NCI-H345 treated with DMSO at 0.1 percent for 48 hours (cell line): ENCODE measurements at regions not wholly inside any gene's neighbourhood (a gene's known extent, or its start where the extent isn't known, plus 50 kb on each side); places are given as distances from the start of the nearest gene placed in this dataset.

Experiments used
- DNase-seq: peaks from one replicate; lab custom pipeline; 2025; ENCODE audit not compliant: unreplicated experiment; lab: John Stamatoyannopoulos, UW

GRCh38 chr3:113051787-113052186 is 61.0 kb downstream of the GTPBP8 start:
- no peak for DNase-seq

DNA sequence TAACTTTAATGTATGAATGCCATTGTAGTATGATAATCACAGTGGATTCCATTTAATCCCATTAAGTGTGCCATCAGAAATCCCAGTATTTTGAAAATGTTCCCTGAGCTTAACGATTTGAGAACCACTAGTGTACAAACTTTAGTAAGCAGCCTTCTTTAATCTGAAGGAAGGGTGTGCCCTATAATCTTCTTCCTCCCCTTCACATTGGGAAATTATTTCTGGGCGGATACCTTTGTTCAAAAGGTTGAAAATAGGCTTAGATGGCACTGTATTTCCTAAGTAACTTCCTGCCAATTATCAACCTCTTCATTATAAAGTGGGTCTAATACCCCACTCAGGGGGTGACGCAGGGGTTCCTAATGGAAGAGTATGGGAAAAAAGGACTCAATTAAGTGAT is 62.4 kb downstream of the GTPBP8 start:
- no peak for DNase-seq

DNA sequence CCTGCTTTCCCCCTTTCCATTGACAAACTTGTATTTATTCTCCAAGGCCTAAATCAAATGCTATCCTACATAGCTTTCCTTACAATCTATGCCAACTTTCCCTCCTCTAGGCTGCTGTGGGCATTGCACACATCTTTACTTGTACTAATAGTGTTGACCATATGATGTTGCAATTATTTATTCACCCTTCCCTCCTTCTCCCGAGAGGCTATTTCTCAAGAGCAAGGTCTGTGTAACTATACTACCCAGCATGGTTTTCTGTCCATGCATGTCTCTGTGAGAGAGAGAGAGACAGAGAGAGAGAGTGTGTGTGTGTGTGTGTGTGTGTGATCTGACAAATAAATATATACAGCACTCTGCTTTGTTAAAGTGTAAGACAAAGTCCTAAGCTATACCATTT is 63.8 kb downstream of the GTPBP8 start:
- no peak for DNase-seq

DNA sequence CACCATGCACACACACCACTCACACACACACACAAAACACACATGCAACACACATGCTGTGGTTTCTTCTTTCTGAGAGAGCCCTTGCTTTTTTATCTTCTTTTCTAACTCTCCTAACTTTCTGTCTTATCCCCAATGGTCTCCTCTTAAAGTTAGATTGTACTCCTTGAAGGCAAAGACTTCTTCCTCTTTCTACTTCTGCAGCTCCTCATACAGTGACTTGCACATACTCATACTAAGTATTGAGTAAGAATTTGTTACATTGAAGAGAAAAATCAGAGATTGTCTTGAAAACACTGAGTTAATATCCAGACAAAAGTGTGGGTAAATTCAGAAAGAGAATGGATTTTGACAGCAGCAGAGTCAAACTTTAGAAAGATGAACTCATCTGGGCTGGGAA is 64.4 kb downstream of the GTPBP8 start:
- no peak for DNase-seq

DNA sequence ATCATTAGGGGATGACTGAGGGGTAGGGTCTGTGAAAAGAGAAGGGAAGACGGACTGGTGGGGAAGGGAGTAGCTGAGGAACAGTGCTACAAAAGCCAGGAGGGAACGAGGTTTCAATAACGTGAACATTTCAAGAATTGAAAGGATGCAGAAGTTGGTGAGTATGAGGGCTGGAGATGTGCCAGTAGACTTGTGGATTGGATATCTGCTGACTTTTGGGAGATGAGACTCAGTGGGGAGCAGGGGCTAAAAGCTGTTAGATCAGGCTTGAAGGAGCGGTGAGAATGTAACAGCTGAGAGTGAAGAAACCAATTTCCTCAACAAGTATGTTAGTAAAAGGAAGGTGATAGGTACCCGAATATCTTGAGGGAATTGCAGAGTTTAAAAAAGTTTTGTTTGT is 65.2 kb downstream of the GTPBP8 start:
- no peak for DNase-seq

GRCh38 chr3:113057117-113057516 is 66.3 kb downstream of the GTPBP8 start:
- DNase-seq = no peak

DNA sequence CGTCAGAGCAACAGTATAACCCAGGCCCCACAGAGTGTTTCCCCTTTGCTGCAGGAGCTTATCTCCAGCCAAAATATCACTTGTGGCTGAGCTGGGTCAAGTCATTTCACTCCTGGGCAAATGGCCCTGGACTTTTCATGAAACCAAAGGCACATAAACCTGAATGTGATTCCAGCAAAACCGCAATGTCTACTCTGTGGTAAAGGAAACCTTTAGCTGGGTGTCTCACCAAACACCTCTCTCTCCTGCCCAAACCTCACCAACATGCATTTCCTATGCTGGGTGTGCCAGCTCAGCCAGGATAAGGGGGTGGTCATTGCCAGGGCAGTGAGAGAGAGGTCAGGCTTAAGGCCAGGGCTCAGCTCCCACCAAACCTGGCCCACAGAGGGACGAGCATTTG is 67.4 kb downstream of the GTPBP8 start:
- DNase-seq = no peak

- no peak for DNase-seq
Observed at GRCh38 chr3:113062705-113063104, 71.9 kb downstream of the GTPBP8 start.

GRCh38 chr3:113063126-113063894 is 72.5 kb downstream of the GTPBP8 start:
- DNase-seq = no peak

GRCh38 chr3:113064183-113064582 is 73.4 kb downstream of the GTPBP8 start:
- DNase-seq = no peak

DNA sequence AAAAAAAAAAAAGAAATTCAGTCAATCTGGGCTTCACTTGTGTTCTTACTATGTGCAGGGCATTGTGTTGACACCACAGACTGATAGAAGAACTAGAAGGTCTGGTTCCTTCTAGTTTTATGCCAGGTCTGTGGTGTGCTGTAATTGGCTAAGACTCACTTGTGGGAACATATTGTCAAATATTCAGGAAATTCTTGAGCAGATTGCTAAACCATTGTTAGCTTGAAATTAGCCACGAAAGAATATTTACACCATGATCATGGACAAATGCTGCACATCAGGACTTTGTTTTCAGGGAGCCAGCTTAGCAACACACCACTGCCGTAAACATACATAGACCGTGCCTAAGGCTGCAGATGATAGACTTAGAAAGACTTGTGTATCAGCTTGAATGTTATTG is 74.6 kb downstream of the GTPBP8 start:
- no peak for DNase-seq

DNA sequence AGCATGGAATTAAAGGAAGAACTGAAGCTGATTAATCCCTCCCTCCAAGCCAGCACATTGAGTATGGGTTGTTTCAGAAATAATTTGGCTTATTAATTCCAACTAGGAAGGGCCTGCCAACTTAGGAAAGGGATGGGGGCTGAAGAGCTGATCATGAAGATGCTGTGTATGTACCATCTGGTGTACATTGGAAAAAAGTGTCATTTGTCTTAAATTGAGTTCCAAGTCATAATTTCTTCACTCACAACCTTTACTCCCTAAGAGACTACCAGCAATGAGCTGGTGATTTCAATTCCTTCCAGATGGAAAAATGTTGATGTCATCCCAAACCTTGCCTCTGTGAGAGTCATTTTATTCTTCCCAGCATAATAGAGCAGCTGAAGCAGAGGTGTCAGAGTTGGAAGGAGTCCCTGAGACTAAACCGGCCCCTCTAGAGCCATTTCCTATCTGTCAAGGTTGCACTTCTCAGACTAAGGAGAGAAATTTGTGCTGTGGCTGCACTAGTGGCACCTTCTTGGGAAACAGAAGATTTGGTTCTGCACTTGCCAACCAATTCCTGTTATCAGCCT is 79.4 kb downstream of the GTPBP8 start:
- DNase-seq = no peak

GRCh38 chr3:113070681-113071113 is 79.9 kb downstream of the GTPBP8 start:
- DNase-seq = no peak

DNA sequence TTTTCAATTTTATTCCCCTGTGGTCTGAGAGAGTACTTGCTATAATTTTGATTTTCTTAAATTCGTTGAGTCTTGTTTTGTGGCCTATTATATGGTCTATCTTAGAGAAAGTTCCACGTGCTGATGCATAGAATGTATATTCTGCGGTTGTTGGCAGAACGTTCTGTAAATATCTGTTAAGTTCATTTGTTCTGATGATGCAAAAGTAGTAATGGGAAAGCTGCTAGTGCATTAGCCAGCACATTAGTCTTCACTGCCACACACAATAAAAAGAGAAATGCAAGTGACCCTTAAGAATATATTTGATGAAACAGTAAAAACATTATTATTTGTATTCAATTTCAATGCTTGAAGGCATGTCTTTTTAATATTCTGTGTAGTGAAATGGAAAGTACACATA is 84.8 kb downstream of the GTPBP8 start:
- DNase-seq = no peak

GRCh38 chr3:113079218-113079961 is 88.6 kb downstream of the GTPBP8 start:
- DNase-seq = no peak

DNA sequence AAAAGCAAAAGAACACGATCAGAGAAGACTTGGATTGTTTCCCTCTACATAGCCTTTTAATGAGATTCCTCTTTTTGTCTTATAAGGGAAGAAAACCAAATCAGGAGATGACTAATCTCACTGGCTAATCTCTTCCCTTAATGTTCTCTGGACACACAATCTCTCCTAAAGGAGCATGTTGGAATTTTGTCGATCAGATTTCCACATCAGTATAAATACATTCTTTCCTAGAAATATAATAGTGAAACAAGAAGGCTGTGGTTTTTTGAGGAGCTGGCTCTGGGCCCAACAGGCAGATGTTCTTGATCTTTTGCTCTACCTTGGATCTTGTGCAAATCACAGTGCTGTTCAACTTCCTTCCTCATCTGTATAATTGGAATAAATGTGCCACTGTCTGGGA is 94.0 kb downstream of the GTPBP8 start:
- no peak for DNase-seq

GRCh38 chr3:113086560-113087461 is 96.0 kb downstream of the GTPBP8 start:
- DNase-seq = no peak

DNA sequence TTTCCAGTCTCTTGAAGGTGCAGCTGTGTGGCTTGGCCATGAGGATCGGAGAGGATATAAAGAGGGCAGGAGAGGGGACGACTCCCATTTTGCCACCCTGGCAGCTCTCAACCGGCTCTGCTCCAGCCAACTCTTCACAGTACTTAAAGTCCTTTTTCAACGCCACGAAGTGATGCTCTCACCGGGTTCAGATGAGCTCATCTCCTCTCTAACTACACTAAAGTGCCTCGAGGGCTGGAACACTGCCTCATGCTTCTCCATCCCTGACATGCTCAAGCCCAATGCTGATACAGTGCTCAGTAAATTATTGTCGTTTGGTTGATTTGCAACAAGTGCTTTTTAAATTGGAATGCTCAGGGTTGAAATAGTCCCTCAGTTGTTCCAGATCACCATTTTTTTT is 97.8 kb downstream of the GTPBP8 start:
- DNase-seq = no peak

DNA sequence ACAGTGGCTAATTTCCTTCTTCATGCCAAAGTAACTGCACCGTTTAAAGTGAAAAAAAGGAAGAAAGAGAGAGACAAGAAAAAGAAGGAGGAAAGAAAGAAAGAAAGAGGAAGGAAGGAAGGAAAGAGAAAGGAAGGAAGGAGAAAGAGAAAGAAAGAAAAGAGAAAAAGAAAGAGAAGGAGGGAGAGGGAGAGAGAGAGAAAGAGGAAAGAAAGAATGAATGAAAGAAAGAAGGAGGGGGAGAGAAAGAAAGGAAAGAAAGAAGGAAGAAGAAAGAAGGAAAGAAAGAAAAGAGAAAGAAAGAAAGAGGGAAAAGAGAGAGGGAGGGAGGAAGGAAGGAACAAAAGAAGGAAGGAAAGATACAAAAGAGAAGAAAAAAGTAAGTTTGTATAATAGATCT is 100.6 kb downstream of the GTPBP8 start:
- DNase-seq = no peak

GRCh38 chr3:113092746-113093145 is 102.0 kb downstream of the GTPBP8 start:
- no peak for DNase-seq
